WTC11 (cell line): ENCODE measurements at regions not wholly inside any gene's neighbourhood (a gene's known extent, or its start where the extent isn't known, plus 50 kb on each side); places are given as distances from the start of the nearest gene placed in this dataset.

ENCODE experiments used
- CBFB ChIP-seq: sonication (generic); formaldehyde crosslinking; IDR thresholded peaks from 2 replicates; pipeline ENCODE4 v1.8.1; 2022; ENCODE audit warnings: mild to moderate bottlenecking, low read depth, missing genetic modification reagents
- ESRRA ChIP-seq: sonication (generic); formaldehyde crosslinking; IDR thresholded peaks from 2 replicates; pipeline ENCODE4 v1.8.1; 2022; ENCODE audit warnings: mild to moderate bottlenecking, missing genetic modification reagents, borderline replicate concordance
- HMGA2 ChIP-seq: fragments of 250-450 bp; sonication (Bioruptor Pico); IDR thresholded peaks from 2 replicates; pipeline ENCODE4 v1.4.0; 2021; ENCODE audit warnings: mild to moderate bottlenecking, moderate library complexity
- JAZF1 ChIP-seq: fragments of 250-450 bp; sonication (Bioruptor Pico); IDR thresholded peaks from 2 replicates; pipeline ENCODE4 v1.9.0; 2021; ENCODE audit warnings: moderate library complexity, mild to moderate bottlenecking, inconsistent platforms
- NFE2L1 ChIP-seq: sonication (generic); formaldehyde crosslinking; IDR thresholded peaks from 2 replicates; pipeline ENCODE4 v1.8.1; 2023; ENCODE audit warnings: missing genetic modification reagents
- NFYB ChIP-seq: sonication (generic); formaldehyde crosslinking; conservative IDR thresholded peaks from 2 replicates; pipeline ENCODE4 v1.8.0; 2022; ENCODE audit warnings: low read depth, missing genetic modification reagents
- ZNF138 ChIP-seq: sonication (generic); formaldehyde crosslinking; conservative IDR thresholded peaks from 2 replicates; pipeline ENCODE4 v1.8.1; 2022; ENCODE audit warnings: mild to moderate bottlenecking, moderate library complexity, missing genetic modification reagents
- ZNF416 ChIP-seq: fragments of 250-450 bp; sonication (Bioruptor Pico); IDR thresholded peaks from 2 replicates; pipeline ENCODE4 v1.9.0; 2021; ENCODE audit warnings: mild to moderate bottlenecking, inconsistent platforms
- ZNF423 ChIP-seq: fragments of 250-450 bp; sonication (Bioruptor Pico); IDR thresholded peaks from 2 replicates; pipeline ENCODE4 v2.1.2; 2022; ENCODE audit warnings: mild to moderate bottlenecking, moderate library complexity
- TF ChIP-seq, protein P1 (sequence below): fragments of 200-600 bp; IDR thresholded peaks from 2 replicates; pipeline ENCODE4 v1.8.0; 2022; ENCODE audit warnings: antibody characterized with exemption
- TF ChIP-seq, protein P2 (sequence below): sonication (generic); formaldehyde crosslinking; IDR thresholded peaks from 2 replicates; pipeline ENCODE4 v1.8.1; 2022; ENCODE audit warnings: mild to moderate bottlenecking, missing genetic modification reagents, moderate library complexity, borderline replicate concordance
- TF ChIP-seq, protein P3 (sequence below): sonication (generic); formaldehyde crosslinking; IDR thresholded peaks from 2 replicates; pipeline ENCODE4 v1.8.1; 2022; ENCODE audit warnings: low read depth, missing genetic modification reagents, borderline replicate concordance
- TF ChIP-seq, protein P4 (sequence below): sonication (generic); formaldehyde crosslinking; conservative IDR thresholded peaks from 2 replicates; pipeline ENCODE4 v1.8.1; 2022; ENCODE audit warnings: mild to moderate bottlenecking, missing genetic modification reagents
- TF ChIP-seq, protein P5 (sequence below): sonication (generic); formaldehyde crosslinking; IDR thresholded peaks from 2 replicates; pipeline ENCODE4 v1.8.1; 2022; ENCODE audit warnings: mild to moderate bottlenecking, moderate library complexity, missing genetic modification reagents

DNA sequence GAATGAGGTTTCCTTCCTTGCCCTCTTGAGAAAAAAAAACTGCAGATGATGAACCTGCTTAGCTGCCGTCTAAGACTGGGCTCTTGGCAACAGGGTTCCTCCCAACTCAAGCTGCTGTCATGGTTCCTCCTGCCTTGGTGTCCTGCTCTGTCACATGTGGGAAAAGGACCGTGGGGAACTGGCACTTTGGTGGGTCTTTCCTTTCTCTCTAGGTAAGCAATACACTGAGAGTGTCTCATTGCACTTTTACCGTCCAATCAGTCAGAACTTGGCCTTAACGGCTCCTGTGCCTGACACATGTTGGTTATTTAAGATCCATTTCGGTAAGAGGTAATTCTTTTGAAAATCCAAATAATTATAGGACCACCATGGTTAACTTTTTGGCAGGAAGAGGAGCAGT, 60.8 kb upstream of the RNF152 start:
- TF ChIP-seq, protein P1, sequence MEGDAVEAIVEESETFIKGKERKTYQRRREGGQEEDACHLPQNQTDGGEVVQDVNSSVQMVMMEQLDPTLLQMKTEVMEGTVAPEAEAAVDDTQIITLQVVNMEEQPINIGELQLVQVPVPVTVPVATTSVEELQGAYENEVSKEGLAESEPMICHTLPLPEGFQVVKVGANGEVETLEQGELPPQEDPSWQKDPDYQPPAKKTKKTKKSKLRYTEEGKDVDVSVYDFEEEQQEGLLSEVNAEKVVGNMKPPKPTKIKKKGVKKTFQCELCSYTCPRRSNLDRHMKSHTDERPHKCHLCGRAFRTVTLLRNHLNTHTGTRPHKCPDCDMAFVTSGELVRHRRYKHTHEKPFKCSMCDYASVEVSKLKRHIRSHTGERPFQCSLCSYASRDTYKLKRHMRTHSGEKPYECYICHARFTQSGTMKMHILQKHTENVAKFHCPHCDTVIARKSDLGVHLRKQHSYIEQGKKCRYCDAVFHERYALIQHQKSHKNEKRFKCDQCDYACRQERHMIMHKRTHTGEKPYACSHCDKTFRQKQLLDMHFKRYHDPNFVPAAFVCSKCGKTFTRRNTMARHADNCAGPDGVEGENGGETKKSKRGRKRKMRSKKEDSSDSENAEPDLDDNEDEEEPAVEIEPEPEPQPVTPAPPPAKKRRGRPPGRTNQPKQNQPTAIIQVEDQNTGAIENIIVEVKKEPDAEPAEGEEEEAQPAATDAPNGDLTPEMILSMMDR, result no peak
- TF ChIP-seq, protein P2, sequence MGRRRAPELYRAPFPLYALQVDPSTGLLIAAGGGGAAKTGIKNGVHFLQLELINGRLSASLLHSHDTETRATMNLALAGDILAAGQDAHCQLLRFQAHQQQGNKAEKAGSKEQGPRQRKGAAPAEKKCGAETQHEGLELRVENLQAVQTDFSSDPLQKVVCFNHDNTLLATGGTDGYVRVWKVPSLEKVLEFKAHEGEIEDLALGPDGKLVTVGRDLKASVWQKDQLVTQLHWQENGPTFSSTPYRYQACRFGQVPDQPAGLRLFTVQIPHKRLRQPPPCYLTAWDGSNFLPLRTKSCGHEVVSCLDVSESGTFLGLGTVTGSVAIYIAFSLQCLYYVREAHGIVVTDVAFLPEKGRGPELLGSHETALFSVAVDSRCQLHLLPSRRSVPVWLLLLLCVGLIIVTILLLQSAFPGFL (CRISPR knock-in tag), result no peak
- no peak for TF ChIP-seq ZNF138 (CRISPR knock-in tag)
- TF ChIP-seq JAZF1, result no peak
- no peak for TF ChIP-seq ZNF416 (CRISPR knock-in tag)
- TF ChIP-seq HMGA2 (CRISPR knock-in tag), result no peak
- TF ChIP-seq ZNF423, result no peak
- TF ChIP-seq CBFB (CRISPR knock-in tag), result no peak
- no peak for TF ChIP-seq NFYB (CRISPR knock-in tag)
- TF ChIP-seq ESRRA (CRISPR knock-in tag), result no peak
- TF ChIP-seq, protein P3, sequence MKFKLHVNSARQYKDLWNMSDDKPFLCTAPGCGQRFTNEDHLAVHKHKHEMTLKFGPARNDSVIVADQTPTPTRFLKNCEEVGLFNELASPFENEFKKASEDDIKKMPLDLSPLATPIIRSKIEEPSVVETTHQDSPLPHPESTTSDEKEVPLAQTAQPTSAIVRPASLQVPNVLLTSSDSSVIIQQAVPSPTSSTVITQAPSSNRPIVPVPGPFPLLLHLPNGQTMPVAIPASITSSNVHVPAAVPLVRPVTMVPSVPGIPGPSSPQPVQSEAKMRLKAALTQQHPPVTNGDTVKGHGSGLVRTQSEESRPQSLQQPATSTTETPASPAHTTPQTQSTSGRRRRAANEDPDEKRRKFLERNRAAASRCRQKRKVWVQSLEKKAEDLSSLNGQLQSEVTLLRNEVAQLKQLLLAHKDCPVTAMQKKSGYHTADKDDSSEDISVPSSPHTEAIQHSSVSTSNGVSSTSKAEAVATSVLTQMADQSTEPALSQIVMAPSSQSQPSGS, result no peak
- TF ChIP-seq, protein P4, sequence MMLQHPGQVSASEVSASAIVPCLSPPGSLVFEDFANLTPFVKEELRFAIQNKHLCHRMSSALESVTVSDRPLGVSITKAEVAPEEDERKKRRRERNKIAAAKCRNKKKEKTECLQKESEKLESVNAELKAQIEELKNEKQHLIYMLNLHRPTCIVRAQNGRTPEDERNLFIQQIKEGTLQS (CRISPR knock-in tag), result no peak
- TF ChIP-seq, protein P5, sequence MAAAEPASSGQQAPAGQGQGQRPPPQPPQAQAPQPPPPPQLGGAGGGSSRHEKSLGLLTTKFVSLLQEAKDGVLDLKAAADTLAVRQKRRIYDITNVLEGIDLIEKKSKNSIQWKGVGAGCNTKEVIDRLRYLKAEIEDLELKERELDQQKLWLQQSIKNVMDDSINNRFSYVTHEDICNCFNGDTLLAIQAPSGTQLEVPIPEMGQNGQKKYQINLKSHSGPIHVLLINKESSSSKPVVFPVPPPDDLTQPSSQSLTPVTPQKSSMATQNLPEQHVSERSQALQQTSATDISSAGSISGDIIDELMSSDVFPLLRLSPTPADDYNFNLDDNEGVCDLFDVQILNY (CRISPR knock-in tag), result no peak
- no peak for TF ChIP-seq NFE2L1
